GM04503 (cell line): ENCODE measurements at regions not wholly inside any gene's neighbourhood (a gene's known extent, or its start where the extent isn't known, plus 50 kb on each side); places are given as distances from the start of the nearest gene placed in this dataset.
A peak's percentile ranks its signal among the peaks of the same experiment; 100 is the strongest.

Experiments used
- DNase-seq: peaks from one replicate; pipeline ENCODE4 v3.0.0-alpha.2; 2012; ENCODE audit warnings: low read depth

DNA sequence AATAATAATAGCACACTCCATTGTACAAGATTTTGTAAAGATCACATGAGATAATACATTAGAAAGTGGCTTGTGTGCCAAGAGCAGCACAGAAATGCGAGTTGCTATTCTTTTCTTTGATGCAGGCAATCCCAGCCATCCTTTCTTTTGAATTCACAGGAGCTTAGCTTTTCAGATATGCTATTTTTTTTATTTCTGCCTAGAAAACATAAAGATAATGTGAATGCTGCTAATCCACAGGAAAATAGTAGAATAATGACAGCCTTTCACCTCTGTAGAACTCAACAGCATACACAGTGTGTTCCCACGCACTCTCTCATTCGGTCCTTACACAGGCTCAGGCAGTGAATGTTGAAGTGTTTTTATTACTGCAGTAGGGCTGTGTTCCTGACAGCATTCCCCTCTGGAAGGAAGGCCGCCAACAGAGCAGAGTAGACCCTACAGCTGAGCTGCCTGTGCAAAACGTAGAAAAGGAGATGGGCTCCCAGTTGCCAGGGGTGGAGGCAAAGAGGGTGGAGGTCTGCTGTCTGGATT is 138.8 kb upstream of the TAPT1 start:
- no peak for DNase-seq

DNA sequence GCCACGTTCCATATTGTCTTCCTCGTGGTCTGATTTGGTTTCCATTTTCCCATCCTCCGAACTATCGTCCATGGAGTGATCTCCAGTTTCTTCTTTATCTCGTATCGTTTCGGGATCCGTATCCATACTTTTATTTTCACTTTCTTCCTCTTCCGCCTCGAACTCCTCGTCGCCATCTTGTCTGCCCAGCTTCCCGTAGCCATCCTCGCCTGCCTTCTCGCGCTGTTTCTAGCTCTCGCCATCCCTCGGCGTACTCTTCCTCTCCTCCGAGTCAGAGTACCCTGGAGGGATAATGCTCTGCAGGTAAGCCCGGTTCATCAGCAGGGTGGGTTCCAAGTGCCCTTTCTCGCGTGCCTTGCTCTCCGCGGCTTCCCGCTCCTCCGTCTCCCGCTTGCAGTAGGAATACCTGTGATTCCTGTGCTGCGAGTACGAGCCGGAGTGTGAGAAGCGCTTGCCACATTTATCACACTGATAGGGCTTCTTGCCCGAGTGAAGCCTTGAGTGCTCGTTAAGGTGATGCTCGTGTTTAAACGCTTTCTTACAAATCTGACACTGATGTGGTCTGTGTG is 134.5 kb upstream of the TAPT1 start:
- no peak for DNase-seq

DNA sequence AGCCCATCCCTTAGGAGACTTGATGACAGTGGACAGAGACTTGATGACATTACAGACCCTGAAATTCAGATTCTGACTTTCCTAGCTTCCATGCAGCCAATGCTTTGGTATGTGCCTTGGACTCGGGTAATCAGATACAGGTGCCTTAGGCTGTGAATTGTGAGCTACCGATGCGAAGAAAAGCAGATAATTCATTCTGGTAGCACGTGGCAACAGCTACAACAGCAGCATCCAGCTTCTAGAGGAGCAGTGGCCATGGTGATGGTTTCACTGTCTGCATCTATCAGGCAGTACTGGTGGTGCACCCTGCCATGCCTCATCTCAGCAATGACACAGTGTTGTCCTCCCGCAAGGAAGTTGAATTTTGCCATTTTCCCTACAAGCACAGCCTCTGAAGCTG is 126.9 kb upstream of the TAPT1 start:
- DNase-seq, result no peak

DNA sequence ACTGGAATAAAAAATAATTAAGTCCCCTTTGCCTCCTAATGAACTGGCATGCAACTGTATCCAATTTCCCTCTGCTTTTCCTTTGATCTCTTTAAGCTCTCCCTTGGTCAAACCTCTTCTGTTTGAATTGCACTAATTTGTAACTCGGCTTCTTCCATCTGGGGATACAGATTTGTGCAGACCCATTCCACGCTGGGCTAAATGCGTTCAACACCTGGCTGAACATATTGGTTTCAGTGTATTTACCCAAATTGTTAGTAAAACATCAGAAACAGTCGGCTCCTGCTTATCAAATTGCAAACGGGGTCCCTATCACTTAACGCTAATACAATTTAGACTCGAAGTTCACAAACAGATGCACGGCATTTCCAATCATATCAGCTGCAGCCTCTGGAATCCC is 124.9 kb upstream of the TAPT1 start:
- no peak for DNase-seq

GRCh38 chr4:16344853-16345252 is 118.6 kb upstream of the TAPT1 start:
- no peak for DNase-seq

DNA sequence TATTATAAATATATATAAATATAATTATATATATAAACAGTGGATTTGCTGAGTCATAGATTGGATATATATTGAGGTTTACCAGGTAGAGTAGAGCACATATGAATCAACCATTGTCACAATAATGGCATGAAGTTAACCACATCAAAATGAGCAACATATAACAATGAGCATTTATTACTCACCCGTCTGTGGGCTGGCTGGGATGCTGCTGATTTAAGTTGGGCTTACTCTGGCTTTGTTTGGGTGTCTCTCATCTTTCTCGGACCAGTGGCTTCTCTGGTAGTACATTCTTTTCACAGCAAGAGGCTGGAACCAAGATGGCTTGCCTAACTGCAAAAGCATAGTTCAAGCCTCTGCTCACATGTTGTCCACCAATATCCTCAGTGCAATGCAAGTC is 111.7 kb upstream of the TAPT1 start:
- no peak for DNase-seq

GRCh38 chr4:16334601-16335000 is 108.3 kb upstream of the TAPT1 start:
- no peak for DNase-seq

GRCh38 chr4:16329797-16330134 is 103.5 kb upstream of the TAPT1 start:
- DNase-seq, result no peak

GRCh38 chr4:16329125-16329796 is 103.0 kb upstream of the TAPT1 start:
- DNase-seq, result no peak

DNA sequence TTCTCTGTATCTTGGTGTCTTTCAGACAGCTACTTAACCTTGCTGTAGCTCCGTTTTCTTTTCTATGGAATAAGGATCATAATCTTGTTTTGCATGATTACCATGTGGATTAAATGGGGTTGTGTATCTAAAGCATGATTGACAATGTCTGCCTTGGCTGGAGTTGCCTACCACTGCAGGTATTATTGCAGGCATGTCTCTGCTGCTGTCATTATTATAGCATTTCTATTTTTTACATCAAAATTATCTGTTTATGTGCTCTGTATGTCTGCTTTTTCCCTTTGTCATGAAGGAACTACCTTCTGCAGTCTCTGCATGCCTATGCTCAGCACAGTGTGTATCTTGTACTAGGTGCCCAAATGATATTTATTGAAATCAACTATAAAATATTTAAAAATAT is 95.9 kb upstream of the TAPT1 start:
- DNase-seq, result no peak

DNA sequence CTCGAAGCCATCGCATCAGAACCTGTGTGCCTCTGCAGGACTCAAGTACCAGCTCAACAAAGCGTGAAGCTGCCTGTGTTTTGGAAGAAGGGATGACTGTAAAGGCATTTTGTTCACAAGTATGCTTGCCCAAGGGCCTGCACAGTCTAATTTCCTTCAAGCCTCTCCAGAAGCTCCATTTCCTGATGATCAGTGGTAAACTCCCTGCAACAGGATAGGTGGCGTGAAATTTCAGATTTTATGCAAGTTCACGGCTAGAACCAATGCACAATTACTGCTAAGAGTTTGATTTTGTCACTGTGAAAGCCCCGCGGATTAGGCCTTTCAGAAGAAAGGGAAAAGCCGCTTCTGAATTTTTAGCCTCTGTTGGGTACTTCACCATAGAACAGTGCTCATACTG is 89.2 kb upstream of the TAPT1 start:
- DNase-seq, result no peak

DNA sequence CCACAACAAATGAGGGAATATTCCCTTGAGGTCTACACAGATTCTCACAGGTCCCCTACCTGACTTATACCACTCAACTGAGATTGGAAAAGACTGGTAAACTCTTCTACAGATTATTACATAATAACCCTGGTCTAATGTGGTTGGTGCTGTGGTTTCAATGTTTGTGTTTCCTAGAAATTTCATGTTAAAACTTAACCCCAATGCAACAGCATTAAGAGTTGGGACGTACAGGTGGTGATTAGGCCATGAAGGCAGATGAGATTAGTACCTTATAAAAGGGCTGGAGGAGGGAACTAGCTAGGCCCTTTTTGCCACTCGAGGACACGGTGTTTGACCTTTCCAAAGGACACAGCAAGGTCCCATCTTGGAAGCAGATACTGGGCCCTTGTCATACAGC is 84.3 kb upstream of the TAPT1 start:
- DNase-seq, result no peak

GRCh38 chr4:16302648-16303047 is 76.4 kb upstream of the TAPT1 start:
- no peak for DNase-seq

- peak; percentile 8 for DNase-seq
Measured at GRCh38 chr4:16297003-16297402, 70.7 kb upstream of the TAPT1 start.

GRCh38 chr4:16294455-16294854 is 68.2 kb upstream of the TAPT1 start:
- no peak for DNase-seq

DNA sequence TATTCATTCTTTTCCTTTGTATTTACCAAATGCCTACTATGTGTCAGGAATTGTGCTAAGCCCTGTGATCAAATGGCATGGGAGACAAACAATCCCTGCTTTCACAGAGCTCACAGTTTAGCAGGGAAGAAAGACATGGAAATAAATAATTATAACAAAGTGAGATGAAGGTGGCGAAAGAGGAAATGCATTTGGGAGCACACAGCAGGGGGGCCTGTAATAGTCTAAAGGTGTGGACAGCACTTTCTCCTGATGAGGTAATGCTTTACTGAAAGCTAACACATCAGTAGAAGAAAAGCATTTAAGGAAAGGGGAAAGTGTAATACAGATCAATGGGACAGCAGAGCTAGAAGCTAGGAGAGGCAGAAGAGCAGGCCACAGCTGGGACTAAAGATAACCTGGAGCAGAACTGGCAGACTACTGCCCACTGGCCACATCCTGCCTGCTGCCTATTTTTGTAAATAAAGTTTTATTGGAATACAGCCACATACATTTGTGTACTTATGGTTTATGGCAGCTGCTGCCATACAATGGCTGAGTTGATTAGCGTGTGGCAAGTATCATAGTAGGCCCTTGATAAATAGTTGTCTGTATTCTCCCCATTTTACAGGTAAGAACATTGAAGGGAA is 67.1 kb upstream of the TAPT1 start:
- no peak for DNase-seq

DNA sequence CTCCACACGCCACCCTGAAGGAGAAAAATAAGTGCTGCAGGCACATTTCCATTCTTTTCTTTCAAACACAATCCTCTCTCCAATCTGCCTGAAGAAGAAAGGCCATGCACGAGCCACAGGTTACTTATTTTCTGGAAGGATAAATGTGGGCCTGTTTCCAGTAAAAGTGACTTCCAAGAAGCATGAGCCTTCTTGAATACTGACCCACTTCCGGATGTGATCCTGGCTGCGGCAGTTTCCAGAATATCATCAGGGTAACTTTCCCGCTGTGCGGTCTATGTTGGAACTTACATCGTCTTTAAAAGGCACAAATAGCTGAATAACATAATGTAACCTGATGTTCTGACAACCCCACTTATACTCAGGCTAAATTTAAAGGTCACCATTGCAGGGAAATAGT is 66.3 kb upstream of the TAPT1 start:
- no peak for DNase-seq

DNA sequence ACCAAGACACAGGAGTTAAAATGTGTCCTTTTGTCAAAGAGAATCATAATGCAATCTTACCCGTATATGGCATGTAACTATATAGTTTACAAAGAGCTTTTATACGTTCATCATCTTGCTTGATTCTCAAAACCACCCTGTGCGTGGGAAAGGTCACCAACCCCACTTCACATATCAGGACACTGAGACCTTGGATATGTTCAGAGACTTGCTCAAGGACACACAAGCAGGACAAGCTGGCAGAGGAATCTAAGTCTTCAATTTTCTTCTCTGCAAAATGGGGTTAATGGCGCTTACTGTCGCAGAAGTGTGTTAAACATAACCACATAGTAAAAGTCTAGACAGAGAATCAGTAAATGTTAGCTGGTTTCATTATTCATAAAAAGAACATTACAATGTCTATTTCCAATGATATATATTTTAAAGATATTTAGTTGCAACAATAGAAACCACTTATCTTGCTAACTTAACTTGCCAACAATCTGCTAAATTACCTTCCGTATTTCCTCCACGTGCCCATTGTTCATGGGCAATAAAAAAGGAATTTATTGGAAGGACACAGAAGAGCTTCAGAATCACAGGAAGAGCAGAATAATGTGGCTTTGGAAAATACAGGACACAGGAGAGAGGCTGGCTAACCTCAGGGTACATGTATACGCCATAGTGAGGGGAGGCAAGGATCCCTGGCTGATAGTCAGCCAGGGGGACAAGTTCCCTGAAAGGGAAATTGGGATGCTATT is 64.6 kb upstream of the TAPT1 start:
- no peak for DNase-seq

GRCh38 chr4:16289897-16290554 is 63.8 kb upstream of the TAPT1 start:
- no peak for DNase-seq

DNA sequence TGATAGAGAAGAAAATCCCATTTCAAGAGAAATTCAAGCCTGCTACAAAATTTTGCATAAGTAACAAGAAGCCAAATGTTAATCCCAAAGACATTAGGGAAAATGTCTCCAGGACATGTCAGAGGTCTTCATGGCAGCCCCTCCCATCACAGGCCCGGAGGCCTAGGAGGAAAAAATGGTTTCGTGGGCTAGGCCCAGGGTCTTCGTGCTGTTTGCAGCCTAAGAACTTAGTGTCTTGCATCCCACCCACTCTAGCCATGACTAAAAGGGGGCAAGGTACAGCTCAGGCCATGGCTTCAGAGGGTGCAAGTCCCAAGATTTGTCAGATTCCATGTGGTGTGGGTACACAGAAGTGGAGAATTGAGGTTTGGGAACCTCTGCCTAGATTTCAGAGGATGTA is 57.8 kb upstream of the TAPT1 start:
- no peak for DNase-seq

GRCh38 chr4:16278178-16278577 is 51.9 kb upstream of the TAPT1 start:
- no peak for DNase-seq
